ENCODE measurements at regions not wholly inside any gene's neighbourhood (a gene's known extent, or its start where the extent isn't known, plus 50 kb on each side); places are given as distances from the start of the nearest gene placed in this dataset.

GRCh38 chr5:104119529-104119928, 556.9 kb upstream of the NUDT12 start:
- TF ChIP-seq EZH2 (IDR thresholded peaks at IDR 0.05; ENCODE audit: borderline replicate concordance, insufficient read depth, low read depth, low read length, poor library complexity, severe bottlenecking): no peak
- TF ChIP-seq CTCF (IDR thresholded peaks at IDR 0.05): no peak
- H3K4me3 Mint-ChIP-seq: no peak overlapping the region
- H3K27ac Mint-ChIP-seq: no peak overlapping the region
- no peaks in the 10 kb centered on the region for H3K4me1 Mint-ChIP-seq
- ChIA-PET POLR2A (no interaction called here), CTCF (no interaction called here)
- H4K20me1 ChIP-seq (ENCODE audit: control insufficient read depth, insufficient read depth, low read length, poor library complexity, severe bottlenecking): no peaks in the 10 kb centered on the region
- no peak overlapping the region for H3K27ac ChIP-seq (ENCODE audit: low read length in 2 of 2)
- no peak overlapping the region for H2AFZ ChIP-seq (ENCODE audit: insufficient read depth, low read depth, low read length, poor library complexity, severe bottlenecking)
- no peak overlapping the region for H3K4me3 ChIP-seq (ENCODE audit: control extremely low read depth in 1 of 5, extremely low read depth in 1 of 5, insufficient read depth in 1 of 5, low read depth in 2 of 5, low read length in 4 of 5)
- no peaks in the 10 kb centered on the region for H3K4me1 ChIP-seq (ENCODE audit: control insufficient read depth in 2 of 2, insufficient read depth in 2 of 2, low read length in 2 of 2)
- no peaks in the 10 kb centered on the region for H3K9me3 ChIP-seq (ENCODE audit: control extremely low read depth in 1 of 3, control insufficient read depth in 2 of 3, insufficient read depth in 1 of 3, low read length in 2 of 3)
- intact Hi-C loops (cut with micrococcal nuclease): no loop called here
- peaks cover 5% of the 10 kb centered on the region for H3K9me3 Mint-ChIP-seq (ENCODE audit: insufficient read depth)
- ATAC-seq (ENCODE audit: low read depth) (no peak), DNase-seq (no peak)
- no peaks in the 10 kb centered on the region for H3K27me3 Mint-ChIP-seq
- H3K79me2 ChIP-seq (ENCODE audit: control insufficient read depth, insufficient read depth, low read length): no peaks in the 10 kb centered on the region
- no peak overlapping the region for H3K9ac ChIP-seq (ENCODE audit: low read length)
- H3K36me3 ChIP-seq (replicated peaks in 1 of 2; ENCODE audit: control extremely low read depth in 1 of 2, control insufficient read depth in 1 of 2, extremely low read depth in 1 of 2, insufficient read depth in 2 of 2, low read length in 1 of 2): no peaks in the 10 kb centered on the region
- H3K27me3 ChIP-seq (replicated peaks in 1 of 4; ENCODE audit: control extremely low read depth in 1 of 4, control insufficient read depth in 3 of 4, insufficient read depth in 4 of 4, low read length in 3 of 4): no peaks in the 10 kb centered on the region
- no peak overlapping the region for H3K4me2 ChIP-seq (replicated peaks; ENCODE audit: low read depth, low read length, poor library complexity, severe bottlenecking)

GRCh38 chr5:104111632-104112031, 549.0 kb upstream of the NUDT12 start:
- H3K27ac ChIP-seq (ENCODE audit: low read length in 2 of 2): no peak overlapping the region
- H3K4me1 ChIP-seq (ENCODE audit: control insufficient read depth in 2 of 2, insufficient read depth in 2 of 2, low read length in 2 of 2): no peaks in the 10 kb centered on the region
- no peaks in the 10 kb centered on the region for H3K79me2 ChIP-seq (ENCODE audit: control insufficient read depth, insufficient read depth, low read length)
- peaks cover 5% of the 10 kb centered on the region for H3K9me3 Mint-ChIP-seq (ENCODE audit: insufficient read depth)
- no peak overlapping the region for H3K4me3 Mint-ChIP-seq
- no peaks in the 10 kb centered on the region for H3K9me3 ChIP-seq (ENCODE audit: control extremely low read depth in 1 of 3, control insufficient read depth in 2 of 3, insufficient read depth in 1 of 3, low read length in 2 of 3)
- H3K27ac Mint-ChIP-seq: no peak overlapping the region
- H3K4me2 ChIP-seq (replicated peaks; ENCODE audit: low read depth, low read length, poor library complexity, severe bottlenecking): no peak overlapping the region
- ATAC-seq (ENCODE audit: low read depth): no peak
- ChIA-PET POLR2A (no interaction called here), CTCF (no interaction called here)
- no peak overlapping the region for H2AFZ ChIP-seq (ENCODE audit: insufficient read depth, low read depth, low read length, poor library complexity, severe bottlenecking)
- H3K4me1 Mint-ChIP-seq: no peaks in the 10 kb centered on the region
- intact Hi-C loops (cut with micrococcal nuclease): no loop called here
- H3K36me3 ChIP-seq (replicated peaks in 1 of 2; ENCODE audit: control extremely low read depth in 1 of 2, control insufficient read depth in 1 of 2, extremely low read depth in 1 of 2, insufficient read depth in 2 of 2, low read length in 1 of 2): no peaks in the 10 kb centered on the region
- DNase-seq: no peak
- H3K4me3 ChIP-seq (ENCODE audit: control extremely low read depth in 1 of 5, extremely low read depth in 1 of 5, insufficient read depth in 1 of 5, low read depth in 2 of 5, low read length in 4 of 5): no peak overlapping the region
- TF ChIP-seq EZH2 (IDR thresholded peaks at IDR 0.05; ENCODE audit: borderline replicate concordance, insufficient read depth, low read depth, low read length, poor library complexity, severe bottlenecking) (no peak), CTCF (IDR thresholded peaks at IDR 0.05) (no peak)
- H4K20me1 ChIP-seq (ENCODE audit: control insufficient read depth, insufficient read depth, low read length, poor library complexity, severe bottlenecking): no peaks in the 10 kb centered on the region
- WGBS (ENCODE audit: insufficient coverage): no CpG with 5 or more reads among the region's 2 CpGs
- H3K9ac ChIP-seq (ENCODE audit: low read length): no peak overlapping the region
- no peaks in the 10 kb centered on the region for H3K27me3 ChIP-seq (replicated peaks in 1 of 4; ENCODE audit: control extremely low read depth in 1 of 4, control insufficient read depth in 3 of 4, insufficient read depth in 4 of 4, low read length in 3 of 4)
- H3K27me3 Mint-ChIP-seq: no peaks in the 10 kb centered on the region
